OCI-LY7 (cell line): ENCODE measurements at regions not wholly inside any gene's neighbourhood (a gene's known extent, or its start where the extent isn't known, plus 50 kb on each side); places are given as distances from the start of the nearest gene placed in this dataset.

Experiments used
- BruUV-seq: library from RNA; stranded (reverse); fragments of 400-500 nt; replicated peaks from 2 replicates; lab custom pipeline; 2021; lab: Mats Ljungman, UMichigan
- CTCF ChIA-PET: fragments of 300-600 bp; sonication (Branson Sonifier 250); formaldehyde crosslinking; loops from one replicate; lab custom pipeline; 2022; ENCODE audit warnings: antibody characterized with exemption; ENCODE audit not compliant: unreplicated experiment; lab: Charles Lee
- POLR2A ChIA-PET: fragments of 300-600 bp; sonication (Branson Sonifier 250); formaldehyde crosslinking; loops from one replicate; lab custom pipeline; 2022; ENCODE audit warnings: antibody characterized with exemption; lab: Charles Lee
- DNase-seq: peaks from one replicate; pipeline ENCODE4 v3.0.0-alpha.2; 2015; ENCODE audit warnings: low spot score
- H2AFZ ChIP-seq: fragments of 200-600 bp; sonication (generic), shearing (Covaris generic); 2 replicates; pipeline ENCODE4 v1.6.1; 2014; ENCODE audit warnings: mild to moderate bottlenecking, antibody characterized with exemption, low read length, moderate library complexity
- H3K27ac ChIP-seq: fragments of 200-600 bp; sonication (generic); 2 replicates; pipeline ENCODE4 v1.5.1; 2014; ENCODE audit warnings: mixed run types, low read depth, mild to moderate bottlenecking, moderate library complexity, low read length, inconsistent platforms; ENCODE audit not compliant: poor library complexity, severe bottlenecking
- H3K36me3 ChIP-seq: fragments of 200-600 bp; sonication (generic); 2 replicates; pipeline ENCODE4 v1.6.1; 2014; ENCODE audit warnings: mild to moderate bottlenecking, antibody characterized with exemption, low read length, moderate library complexity, mixed read lengths; ENCODE audit not compliant: insufficient read depth
- H3K4me1 ChIP-seq: fragments of 200-600 bp; sonication (generic); 2 replicates; pipeline ENCODE4 v1.5.1; 2014; ENCODE audit warnings: mild to moderate bottlenecking, low read length; ENCODE audit not compliant: insufficient read depth, poor library complexity, severe bottlenecking
- H3K4me2 ChIP-seq: fragments of 200-600 bp; sonication (generic); 2 replicates; pipeline ENCODE4 v1.6.1; 2014; ENCODE audit warnings: mild to moderate bottlenecking, low read length
- H3K4me3 ChIP-seq: fragments of 200-600 bp; sonication (generic); 2 replicates; pipeline ENCODE4 v1.5.1; 2014; ENCODE audit warnings: mild to moderate bottlenecking, low read depth, low read length; ENCODE audit not compliant: poor library complexity, severe bottlenecking
- H3K79me2 ChIP-seq: fragments of 200-600 bp; sonication (generic); 2 replicates; pipeline ENCODE4 v1.6.1; 2016; ENCODE audit warnings: low read depth, mild to moderate bottlenecking, low read length, moderate library complexity, mixed read lengths; ENCODE audit not compliant: insufficient read depth
- H3K9me2 ChIP-seq: fragments of 200-600 bp; sonication (generic); 2 replicates; pipeline ENCODE4 v1.6.1; 2016; ENCODE audit warnings: mild to moderate bottlenecking, low read length, mixed read lengths; ENCODE audit not compliant: insufficient read depth
- H3K9me3 ChIP-seq: fragments of 200-600 bp; sonication (generic); 2 replicates; pipeline ENCODE4 v1.6.1; 2014; ENCODE audit warnings: mild to moderate bottlenecking, mixed run types, low read length, mixed read lengths
- H4K20me1 ChIP-seq: fragments of 200-600 bp; sonication (generic); 2 replicates; pipeline ENCODE4 v1.6.1; 2014; ENCODE audit warnings: mild to moderate bottlenecking, antibody characterized with exemption, low read length, moderate library complexity, mixed read lengths; ENCODE audit not compliant: insufficient read depth
- EZH2phosphoT487 ChIP-seq: fragments of 200-600 bp; sonication (generic); IDR thresholded peaks from 2 replicates; pipeline ENCODE4 v1.6.1; 2018; ENCODE audit warnings: low read depth, borderline replicate concordance, mild to moderate bottlenecking, mixed run types, antibody characterized with exemption, low read length, moderate library complexity, mixed read lengths
- intact Hi-C: fragments of 100-400 bp; cut with micrococcal nuclease; formaldehyde crosslinking; loops from one replicate; pipeline ENCODE4 v1.10.0; 2022; ENCODE audit not compliant: unreplicated experiment
- TF ChIP-seq, protein P1 (sequence below): fragments of 200-600 bp; sonication (generic); conservative IDR thresholded peaks from 2 replicates; pipeline ENCODE4 v1.5.1; 2014; ENCODE audit warnings: mild to moderate bottlenecking, antibody characterized with exemption, low read length, moderate library complexity, mixed read lengths

DNA sequence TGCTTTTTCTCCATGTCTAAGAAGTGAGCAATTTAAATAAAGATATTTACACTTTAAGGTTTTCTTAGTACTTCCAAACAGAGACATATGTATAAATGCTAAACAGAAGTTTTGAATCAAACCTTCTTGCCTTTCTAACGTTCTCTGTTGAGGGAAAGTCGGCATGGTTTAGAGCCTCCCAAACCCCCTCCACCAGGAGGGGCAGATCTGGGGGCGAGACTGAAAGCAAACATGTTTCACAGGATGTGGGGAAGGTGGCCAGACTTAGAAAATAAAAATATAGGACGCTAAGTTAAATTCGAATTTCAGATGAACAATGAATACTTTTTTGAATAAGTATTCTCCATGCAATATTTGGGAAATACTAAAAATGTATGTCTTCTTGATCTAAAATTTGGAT is 208.3 kb upstream of the SHH start:
- no peaks in the 10 kb centered on the region for H4K20me1 ChIP-seq
- H3K4me2 ChIP-seq: no peak overlapping the region
- H3K4me1 ChIP-seq: no peaks in the 10 kb centered on the region
- H3K4me3 ChIP-seq: no peak overlapping the region
- no peaks in the 10 kb centered on the region for H3K36me3 ChIP-seq
- ChIA-PET POLR2A (no interaction called here), CTCF (no interaction called here)
- no peaks in the 10 kb centered on the region for H3K9me2 ChIP-seq
- BruUV-seq: no TSS peak
- no peak for DNase-seq
- TF ChIP-seq, protein P1, sequence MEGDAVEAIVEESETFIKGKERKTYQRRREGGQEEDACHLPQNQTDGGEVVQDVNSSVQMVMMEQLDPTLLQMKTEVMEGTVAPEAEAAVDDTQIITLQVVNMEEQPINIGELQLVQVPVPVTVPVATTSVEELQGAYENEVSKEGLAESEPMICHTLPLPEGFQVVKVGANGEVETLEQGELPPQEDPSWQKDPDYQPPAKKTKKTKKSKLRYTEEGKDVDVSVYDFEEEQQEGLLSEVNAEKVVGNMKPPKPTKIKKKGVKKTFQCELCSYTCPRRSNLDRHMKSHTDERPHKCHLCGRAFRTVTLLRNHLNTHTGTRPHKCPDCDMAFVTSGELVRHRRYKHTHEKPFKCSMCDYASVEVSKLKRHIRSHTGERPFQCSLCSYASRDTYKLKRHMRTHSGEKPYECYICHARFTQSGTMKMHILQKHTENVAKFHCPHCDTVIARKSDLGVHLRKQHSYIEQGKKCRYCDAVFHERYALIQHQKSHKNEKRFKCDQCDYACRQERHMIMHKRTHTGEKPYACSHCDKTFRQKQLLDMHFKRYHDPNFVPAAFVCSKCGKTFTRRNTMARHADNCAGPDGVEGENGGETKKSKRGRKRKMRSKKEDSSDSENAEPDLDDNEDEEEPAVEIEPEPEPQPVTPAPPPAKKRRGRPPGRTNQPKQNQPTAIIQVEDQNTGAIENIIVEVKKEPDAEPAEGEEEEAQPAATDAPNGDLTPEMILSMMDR: no peak
- no peak for TF ChIP-seq EZH2phosphoT487
- no peak overlapping the region for H3K27ac ChIP-seq
- intact Hi-C loops: no loop called here
- H2AFZ ChIP-seq: no peak overlapping the region
- H3K9me3 ChIP-seq: no peaks in the 10 kb centered on the region
- no peaks in the 10 kb centered on the region for H3K79me2 ChIP-seq

DNA sequence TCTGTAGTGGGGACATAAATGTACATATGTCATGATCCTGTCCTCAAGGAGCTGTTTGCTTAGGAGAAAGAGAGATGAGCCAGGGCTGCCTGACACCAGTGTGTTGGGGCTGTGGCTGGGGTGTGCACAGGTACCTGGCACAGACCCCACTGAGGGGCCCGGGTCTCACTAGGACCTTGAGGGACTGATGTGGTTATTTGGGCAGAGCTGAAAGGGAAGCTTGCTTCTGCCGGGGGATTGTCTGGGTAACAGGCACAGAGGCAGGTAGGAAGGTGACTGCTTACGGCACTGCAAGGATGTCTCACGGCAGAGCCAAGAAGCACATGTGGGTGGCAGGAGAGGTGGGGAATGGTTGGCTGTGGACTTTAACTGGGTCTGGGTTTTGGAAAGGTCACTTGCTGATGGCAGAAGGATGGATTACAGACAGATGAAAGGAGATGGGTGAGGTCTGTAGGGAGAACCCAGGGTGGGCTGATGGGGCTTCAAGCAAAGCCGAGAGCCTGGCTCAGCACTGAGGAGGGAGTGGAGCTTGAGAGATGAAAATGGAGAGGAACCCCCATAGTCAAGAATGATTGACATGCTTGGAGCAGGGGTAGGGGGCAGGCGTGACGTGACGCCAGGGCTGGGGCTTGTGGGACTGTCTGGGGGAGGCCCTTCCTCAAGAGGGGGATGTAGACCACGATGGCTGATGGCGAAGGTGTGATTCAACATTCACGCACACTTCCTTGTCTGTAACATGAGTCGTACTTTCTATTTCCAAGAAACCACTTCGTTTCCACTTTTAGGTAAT is 207.7 kb upstream of the SHH start:
- no TSS peak for BruUV-seq
- no peaks in the 10 kb centered on the region for H3K4me1 ChIP-seq
- intact Hi-C loops: no loop called here
- ChIA-PET CTCF (no interaction called here), POLR2A (no interaction called here)
- DNase-seq: no peak
- H3K4me2 ChIP-seq: no peak overlapping the region
- H2AFZ ChIP-seq: no peak overlapping the region
- no peaks in the 10 kb centered on the region for H3K79me2 ChIP-seq
- H3K36me3 ChIP-seq: no peaks in the 10 kb centered on the region
- H3K4me3 ChIP-seq: no peak overlapping the region
- no peaks in the 10 kb centered on the region for H3K9me3 ChIP-seq
- TF ChIP-seq EZH2phosphoT487: no peak
- TF ChIP-seq, protein P1: no peak
- H3K9me2 ChIP-seq: no peaks in the 10 kb centered on the region
- H3K27ac ChIP-seq: no peak overlapping the region
- no peaks in the 10 kb centered on the region for H4K20me1 ChIP-seq

DNA sequence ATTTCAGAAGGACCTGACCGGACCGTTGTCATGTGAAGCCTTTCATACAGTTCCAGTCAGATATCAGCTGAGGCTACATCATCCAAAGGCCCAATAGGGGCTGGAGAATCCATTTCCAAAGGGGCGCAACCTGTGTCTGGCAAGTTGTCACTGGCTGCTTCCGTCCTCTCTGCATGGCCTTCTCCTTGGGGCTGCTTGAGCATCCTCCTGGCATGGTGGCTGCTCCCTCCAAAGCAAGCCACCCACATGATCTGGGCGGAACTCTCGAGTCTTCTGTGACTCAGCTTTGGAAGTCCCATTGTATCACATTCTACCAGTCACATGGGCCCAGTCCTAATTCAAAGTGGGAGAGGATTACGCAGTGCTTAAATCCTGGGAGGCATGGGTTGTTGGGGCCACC is 207.0 kb upstream of the SHH start:
- ChIA-PET CTCF (no interaction called here), POLR2A (no interaction called here)
- no peak for DNase-seq
- H3K4me1 ChIP-seq: no peaks in the 10 kb centered on the region
- no TSS peak for BruUV-seq
- TF ChIP-seq, protein P1: no peak
- TF ChIP-seq EZH2phosphoT487: no peak
- H3K9me3 ChIP-seq: no peaks in the 10 kb centered on the region
- H4K20me1 ChIP-seq: no peaks in the 10 kb centered on the region
- H2AFZ ChIP-seq: no peak overlapping the region
- H3K9me2 ChIP-seq: no peaks in the 10 kb centered on the region
- no peaks in the 10 kb centered on the region for H3K79me2 ChIP-seq
- no peak overlapping the region for H3K4me2 ChIP-seq
- H3K4me3 ChIP-seq: no peak overlapping the region
- intact Hi-C loops: no loop called here
- H3K27ac ChIP-seq: no peak overlapping the region
- no peaks in the 10 kb centered on the region for H3K36me3 ChIP-seq
